MM.1S (cell line): ENCODE measurements at regions not wholly inside any gene's neighbourhood (a gene's known extent, or its start where the extent isn't known, plus 50 kb on each side); places are given as distances from the start of the nearest gene placed in this dataset.

Experiments
- DNase-seq: peaks from one replicate; pipeline ENCODE4 v3.0.0-alpha.2; 2015
- H2AFZ ChIP-seq: fragments of 300-600 bp; sonication (generic); 2 replicates; pipeline ENCODE4 v1.6.0; 2016; ENCODE audit warnings: antibody characterized with exemption, low read length
- H3F3A ChIP-seq: fragments of 300-600 bp; sonication (generic); 2 replicates; pipeline ENCODE4 v1.6.1; 2016; ENCODE audit warnings: mild to moderate bottlenecking, antibody characterized with exemption, low read length, moderate library complexity, mixed read lengths; ENCODE audit not compliant: insufficient read depth
- H3K27ac ChIP-seq: fragments of 300-600 bp; sonication (generic); 2 replicates; pipeline ENCODE4 v1.5.1; 2016; ENCODE audit warnings: mild to moderate bottlenecking, low read length
- H3K27me3 ChIP-seq: fragments of 300-600 bp; sonication (generic); replicated peaks from 2 replicates; pipeline ENCODE4 v1.6.0; 2016; ENCODE audit warnings: low read length; ENCODE audit not compliant: insufficient read depth
- H3K36me3 ChIP-seq: fragments of 300-600 bp; sonication (generic); replicated peaks from 2 replicates; pipeline ENCODE4 v1.6.1; 2016; ENCODE audit warnings: mild to moderate bottlenecking, low read length, mixed read lengths; ENCODE audit not compliant: insufficient read depth
- H3K4me1 ChIP-seq: fragments of 300-600 bp; sonication (generic); 2 replicates; pipeline ENCODE4 v1.6.1; 2016; ENCODE audit warnings: low read length, mixed read lengths
- H3K4me2 ChIP-seq: fragments of 300-600 bp; sonication (generic); 2 replicates; pipeline ENCODE4 v1.6.0; 2016; ENCODE audit warnings: low read depth, low read length
- H3K4me3 ChIP-seq: fragments of 300-600 bp; sonication (generic); 2 replicates; pipeline ENCODE4 v1.5.1; 2016; ENCODE audit warnings: low read length, mixed read lengths
- H3K79me2 ChIP-seq: fragments of 300-600 bp; sonication (generic); 2 replicates; pipeline ENCODE4 v1.6.1; 2016; ENCODE audit warnings: mixed run types, low read length, mixed read lengths
- H3K9ac ChIP-seq: fragments of 300-600 bp; sonication (generic); 2 replicates; pipeline ENCODE4 v1.6.1; 2016; ENCODE audit warnings: low read length, mixed read lengths
- H3K9me2 ChIP-seq: fragments of 300-600 bp; sonication (generic); replicated peaks from 2 replicates; pipeline ENCODE4 v1.6.1; 2016; ENCODE audit warnings: mild to moderate bottlenecking, low read length, mixed read lengths; ENCODE audit not compliant: insufficient read depth
- H3K9me3 ChIP-seq: fragments of 300-600 bp; sonication (generic); replicated peaks from 2 replicates; pipeline ENCODE4 v1.6.1; 2016; ENCODE audit warnings: mild to moderate bottlenecking, low read length, mixed read lengths; ENCODE audit not compliant: insufficient read depth
- H4K20me1 ChIP-seq: fragments of 300-600 bp; sonication (generic); 2 replicates; pipeline ENCODE4 v1.6.1; 2016; ENCODE audit warnings: mild to moderate bottlenecking, low read length, moderate library complexity, mixed read lengths; ENCODE audit not compliant: insufficient read depth
- EZH2 ChIP-seq: fragments of 300-600 bp; sonication (generic); optimal IDR thresholded peaks from 2 replicates; pipeline ENCODE3; 2017; ENCODE audit warnings: low read depth, mild to moderate bottlenecking, antibody characterized with exemption, low read length, mixed read lengths
- EZH2phosphoT487 ChIP-seq: fragments of 300-600 bp; sonication (generic); IDR thresholded peaks from 2 replicates; pipeline ENCODE4 v1.6.1; 2018; ENCODE audit warnings: antibody characterized with exemption, low read length
- TF ChIP-seq, protein P1 (sequence below): fragments of 300-600 bp; sonication (generic); IDR thresholded peaks from 2 replicates; pipeline ENCODE4 v1.5.1; 2016; ENCODE audit warnings: antibody characterized with exemption, low read length, mixed read lengths

DNA sequence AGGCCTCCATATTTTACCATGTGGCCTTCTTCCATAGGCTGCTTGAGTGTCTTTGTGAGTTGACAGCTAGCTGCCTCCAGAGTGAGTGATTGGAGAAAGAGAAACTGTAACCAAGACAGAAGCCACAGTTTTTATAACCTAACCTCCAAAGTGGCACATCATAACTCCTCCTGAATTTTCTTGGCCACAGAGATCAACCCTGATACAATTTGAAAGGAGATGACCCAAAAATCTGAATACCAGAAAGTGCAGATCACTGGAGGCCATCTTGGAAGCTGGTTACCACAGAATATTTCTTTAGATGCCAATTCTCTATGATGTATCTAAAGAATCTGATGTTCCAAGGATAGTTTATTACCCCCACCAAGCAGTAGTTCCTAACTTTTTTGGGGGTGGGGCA lies 254.3 kb upstream of the PDE4D start:
- TF ChIP-seq EZH2 (no peak), EZH2phosphoT487 (no peak)
- TF ChIP-seq, protein P1, sequence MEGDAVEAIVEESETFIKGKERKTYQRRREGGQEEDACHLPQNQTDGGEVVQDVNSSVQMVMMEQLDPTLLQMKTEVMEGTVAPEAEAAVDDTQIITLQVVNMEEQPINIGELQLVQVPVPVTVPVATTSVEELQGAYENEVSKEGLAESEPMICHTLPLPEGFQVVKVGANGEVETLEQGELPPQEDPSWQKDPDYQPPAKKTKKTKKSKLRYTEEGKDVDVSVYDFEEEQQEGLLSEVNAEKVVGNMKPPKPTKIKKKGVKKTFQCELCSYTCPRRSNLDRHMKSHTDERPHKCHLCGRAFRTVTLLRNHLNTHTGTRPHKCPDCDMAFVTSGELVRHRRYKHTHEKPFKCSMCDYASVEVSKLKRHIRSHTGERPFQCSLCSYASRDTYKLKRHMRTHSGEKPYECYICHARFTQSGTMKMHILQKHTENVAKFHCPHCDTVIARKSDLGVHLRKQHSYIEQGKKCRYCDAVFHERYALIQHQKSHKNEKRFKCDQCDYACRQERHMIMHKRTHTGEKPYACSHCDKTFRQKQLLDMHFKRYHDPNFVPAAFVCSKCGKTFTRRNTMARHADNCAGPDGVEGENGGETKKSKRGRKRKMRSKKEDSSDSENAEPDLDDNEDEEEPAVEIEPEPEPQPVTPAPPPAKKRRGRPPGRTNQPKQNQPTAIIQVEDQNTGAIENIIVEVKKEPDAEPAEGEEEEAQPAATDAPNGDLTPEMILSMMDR, result no peak
- no peak overlapping the region for H2AFZ ChIP-seq

GRCh38 chr5:60143942-60144549 lies 250.5 kb upstream of the PDE4D start:
- H2AFZ ChIP-seq, result no peak overlapping the region

More for the DNA sequence above, 254.3 kb upstream of the PDE4D start:
- no peak overlapping the region for H3K4me3 ChIP-seq
- H3K9ac ChIP-seq, result no peak overlapping the region
- no peaks in the 10 kb centered on the region for H4K20me1 ChIP-seq
- H3K27ac ChIP-seq, result no peak overlapping the region
- no peaks in the 10 kb centered on the region for H3K36me3 ChIP-seq
- H3K79me2 ChIP-seq, result no peaks in the 10 kb centered on the region
- H3K4me1 ChIP-seq, result no peaks in the 10 kb centered on the region
- no peaks in the 10 kb centered on the region for H3K9me2 ChIP-seq
- H3K4me2 ChIP-seq, result no peak overlapping the region
- no peaks in the 10 kb centered on the region for H3K27me3 ChIP-seq
- no peaks in the 10 kb centered on the region for H3K9me3 ChIP-seq
- DNase-seq, result no peak
- no peaks in the 10 kb centered on the region for H3F3A ChIP-seq

GRCh38 chr5:60141119-60141518 lies 247.6 kb upstream of the PDE4D start:
- H3K27me3 ChIP-seq, result no peaks in the 10 kb centered on the region
- no peak overlapping the region for H3K4me2 ChIP-seq
- H3K4me3 ChIP-seq, result no peak overlapping the region
- no peaks in the 10 kb centered on the region for H3K4me1 ChIP-seq
- H3K36me3 ChIP-seq, result no peaks in the 10 kb centered on the region
- TF ChIP-seq EZH2phosphoT487, result no peak
- TF ChIP-seq EZH2, result no peak
- TF ChIP-seq, protein P1, result no peak
- H3K9me2 ChIP-seq, result no peaks in the 10 kb centered on the region
- H3K79me2 ChIP-seq, result no peaks in the 10 kb centered on the region
- no peak overlapping the region for H3K9ac ChIP-seq
- H3K27ac ChIP-seq, result no peak overlapping the region
- H3K9me3 ChIP-seq, result no peaks in the 10 kb centered on the region
- H2AFZ ChIP-seq, result no peak overlapping the region
- H3F3A ChIP-seq, result no peaks in the 10 kb centered on the region
- H4K20me1 ChIP-seq, result no peaks in the 10 kb centered on the region
- no peak for DNase-seq

More at GRCh38 chr5:60143942-60144549, 250.5 kb upstream of the PDE4D start:
- H3K4me1 ChIP-seq, result no peaks in the 10 kb centered on the region
- H3K36me3 ChIP-seq, result no peaks in the 10 kb centered on the region
- H4K20me1 ChIP-seq, result no peaks in the 10 kb centered on the region
- no peaks in the 10 kb centered on the region for H3K9me2 ChIP-seq
- no peak overlapping the region for H3K27ac ChIP-seq
- H3K9me3 ChIP-seq, result no peaks in the 10 kb centered on the region
- no peak overlapping the region for H3K4me3 ChIP-seq
- no peaks in the 10 kb centered on the region for H3F3A ChIP-seq
- DNase-seq, result no peak
- H3K27me3 ChIP-seq, result no peaks in the 10 kb centered on the region
- no peak overlapping the region for H3K9ac ChIP-seq
- TF ChIP-seq, protein P1, result no peak
- TF ChIP-seq EZH2, result no peak
- H3K79me2 ChIP-seq, result no peaks in the 10 kb centered on the region
- H3K4me2 ChIP-seq, result no peak overlapping the region
